HG03575 (cell line): ENCODE measurements at regions not wholly inside any gene's neighbourhood (a gene's known extent, or its start where the extent isn't known, plus 50 kb on each side); places are given as distances from the start of the nearest gene placed in this dataset.

ENCODE experiments used
- ATAC-seq: cut with Tn5 transposase; IDR thresholded peaks from one replicate; pipeline ENCODE4 v1.9.1; 2021; ENCODE audit not compliant: unreplicated experiment, insufficient number of reproducible peaks, low FRiP score; ENCODE audit errors: extremely low read depth

DNA sequence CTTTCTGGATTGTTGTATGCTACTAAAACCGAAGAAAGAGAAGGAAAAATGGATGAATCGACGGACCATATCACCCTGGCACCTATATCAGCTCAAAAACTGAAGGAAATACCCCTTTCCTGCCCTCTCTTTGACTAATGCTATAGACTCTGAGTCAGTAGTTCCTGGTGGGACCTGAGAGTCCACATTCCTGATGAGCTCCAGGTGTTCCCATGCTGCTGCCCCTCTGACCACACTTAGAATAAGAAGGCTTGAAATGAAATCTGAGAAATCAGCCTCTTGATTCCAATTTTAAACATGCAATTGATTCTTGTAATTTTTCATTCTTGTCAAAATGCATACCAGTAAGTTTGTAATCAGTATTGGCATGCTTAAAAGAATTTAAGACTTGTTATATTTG, 75.2 kb downstream of the PRL start:
- ATAC-seq, result no peak

GRCh38 chr6:22222469-22222868, 74.4 kb downstream of the PRL start:
- ATAC-seq, result no peak

- no peak for ATAC-seq
Measured at GRCh38 chr6:22227824-22228610, 68.8 kb downstream of the PRL start.

GRCh38 chr6:22231050-22231449, 65.8 kb downstream of the PRL start:
- no peak for ATAC-seq

DNA sequence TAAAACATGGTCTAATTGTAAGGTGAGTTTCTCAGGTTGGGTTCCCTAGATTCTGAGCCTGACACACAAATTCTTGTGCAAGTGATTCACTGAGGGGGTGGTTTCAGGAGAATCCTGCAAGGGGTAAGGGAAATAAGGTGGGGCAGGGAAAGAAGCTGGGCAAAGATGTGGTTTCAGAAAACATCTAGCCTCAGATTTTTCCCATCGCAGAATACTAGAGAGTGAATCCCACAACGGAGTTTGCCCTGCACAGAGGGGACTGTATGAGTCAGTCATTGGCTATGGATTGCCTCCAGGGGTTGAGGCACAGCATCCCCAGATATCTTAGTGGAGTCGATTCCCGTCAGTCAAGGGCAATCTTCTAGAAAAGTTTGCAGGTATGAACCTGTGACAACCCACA, 65.2 kb downstream of the PRL start:
- no peak for ATAC-seq

- no peak for ATAC-seq
Measured at GRCh38 chr6:22236626-22237414, 60.0 kb downstream of the PRL start.
